Hematopoietic multipotent progenitor cell (in vitro differentiated cells): ENCODE measurements at regions not wholly inside any gene's neighbourhood (a gene's known extent, or its start where the extent isn't known, plus 50 kb on each side); places are given as distances from the start of the nearest gene placed in this dataset. TPM values are rescaled to one million over a fixed set of nuclear protein-coding genes. Genes with fewer than 3 reads are reported as not detected.

Experiments
- DNase-seq, 3 donors: peaks; one replicate each; pipeline ENCODE4 v3.0.0-alpha.2; 2011 to 2015; ENCODE audit warnings: low read depth in 2 of 3, low spot score in 2 of 3
- small RNA-seq: library from RNA; depleted of rRNA; stranded (forward); fragments of <200 nt; gene quantifications from one replicate; pipeline ENCODE3, GENCODE V24; 2012

- no peak for DNase-seq
Observed at GRCh38 chr2:16008331-16008850, 68.0 kb downstream of the MYCN start.

- no peak for DNase-seq
Observed at GRCh38 chr2:16007167-16007934, 67.0 kb downstream of the MYCN start.

GRCh38 chr2:16006537-16007166 lies 66.3 kb downstream of the MYCN start:
- DNase-seq, result no peak

- DNase-seq, result peak in 2 of 3 donors; percentile 75 to 82
Observed at GRCh38 chr2:16005816-16006536, 65.6 kb downstream of the MYCN start.

GRCh38 chr2:16005389-16005788 lies 65.0 kb downstream of the MYCN start:
- DNase-seq, result no peak

- DNase-seq, result no peak
Observed at GRCh38 chr2:16003809-16004208, 63.5 kb downstream of the MYCN start.

GRCh38 chr2:16003152-16003551 lies 62.8 kb downstream of the MYCN start:
- DNase-seq, result no peak

GRCh38 chr2:16002575-16002974 lies 62.2 kb downstream of the MYCN start:
- no peak for DNase-seq

- DNase-seq, result no peak
Observed at GRCh38 chr2:16002144-16002543, 61.8 kb downstream of the MYCN start.

GRCh38 chr2:16000642-16001041 lies 60.3 kb downstream of the MYCN start:
- DNase-seq, result no peak

GRCh38 chr2:15999596-16000469 lies 59.5 kb downstream of the MYCN start:
- no peak for DNase-seq

GRCh38 chr2:15997728-15998280 lies 57.5 kb downstream of the MYCN start:
- DNase-seq, result no peak

- DNase-seq, result no peak
Observed at GRCh38 chr2:15996536-15997423, 56.4 kb downstream of the MYCN start.

Small RNA genes lying in the stretch of these regions (small RNA-seq; reads per million reads assigned to genes)
- gene AC174048.1, result not detected
- gene RF00561, result not detected
